Mammary epithelial cell (primary cell): ENCODE measurements at regions not wholly inside any gene's neighbourhood (a gene's known extent, or its start where the extent isn't known, plus 50 kb on each side); places are given as distances from the start of the nearest gene placed in this dataset.

ENCODE experiments used
- EZH2 ChIP-seq: IDR thresholded peaks from 2 replicates; pipeline ENCODE4 v1.6.1; 2012; ENCODE audit warnings: low read length, inconsistent platforms, borderline replicate concordance
- TF ChIP-seq, protein P1 (sequence below), 2 donors: IDR thresholded peaks in 1 of 2; conservative IDR thresholded peaks in 1 of 2; 2 replicates each; pipeline ENCODE4 v1.5.1; 2011 to 2012; ENCODE audit warnings: inconsistent platforms in 2 of 2, low read length in 2 of 2, mild to moderate bottlenecking in 2 of 2, control low read depth in 1 of 2, low read depth in 1 of 2; ENCODE audit not compliant: insufficient read depth in 1 of 2; ENCODE audit errors: extremely low read depth in 1 of 2

DNA sequence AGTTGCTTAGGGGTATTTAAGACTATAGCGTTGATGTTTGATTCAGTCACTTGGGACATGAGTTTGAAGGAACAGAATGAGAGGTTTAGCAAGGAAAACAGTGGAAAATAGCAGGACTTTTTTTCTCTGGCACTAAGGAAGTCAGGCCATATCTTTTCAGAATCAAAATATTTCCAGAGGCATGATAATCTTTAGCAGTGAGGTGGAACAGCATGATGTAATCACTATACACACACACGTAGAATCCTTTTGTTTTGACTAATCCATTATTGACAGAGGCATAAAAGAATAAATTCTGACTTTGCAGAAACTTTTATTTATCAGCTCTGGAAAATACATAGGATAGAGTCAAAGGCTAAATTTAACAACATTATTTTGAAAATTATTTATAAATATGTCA lies 174.1 kb downstream of the ZPLD1 start:
- TF ChIP-seq, protein P1, sequence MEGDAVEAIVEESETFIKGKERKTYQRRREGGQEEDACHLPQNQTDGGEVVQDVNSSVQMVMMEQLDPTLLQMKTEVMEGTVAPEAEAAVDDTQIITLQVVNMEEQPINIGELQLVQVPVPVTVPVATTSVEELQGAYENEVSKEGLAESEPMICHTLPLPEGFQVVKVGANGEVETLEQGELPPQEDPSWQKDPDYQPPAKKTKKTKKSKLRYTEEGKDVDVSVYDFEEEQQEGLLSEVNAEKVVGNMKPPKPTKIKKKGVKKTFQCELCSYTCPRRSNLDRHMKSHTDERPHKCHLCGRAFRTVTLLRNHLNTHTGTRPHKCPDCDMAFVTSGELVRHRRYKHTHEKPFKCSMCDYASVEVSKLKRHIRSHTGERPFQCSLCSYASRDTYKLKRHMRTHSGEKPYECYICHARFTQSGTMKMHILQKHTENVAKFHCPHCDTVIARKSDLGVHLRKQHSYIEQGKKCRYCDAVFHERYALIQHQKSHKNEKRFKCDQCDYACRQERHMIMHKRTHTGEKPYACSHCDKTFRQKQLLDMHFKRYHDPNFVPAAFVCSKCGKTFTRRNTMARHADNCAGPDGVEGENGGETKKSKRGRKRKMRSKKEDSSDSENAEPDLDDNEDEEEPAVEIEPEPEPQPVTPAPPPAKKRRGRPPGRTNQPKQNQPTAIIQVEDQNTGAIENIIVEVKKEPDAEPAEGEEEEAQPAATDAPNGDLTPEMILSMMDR (conservative IDR thresholded peaks at IDR 0.05 in 1 of 2, IDR thresholded peaks at IDR 0.05 in 1 of 2; ENCODE audit: extremely low read depth in 1 of 2, insufficient read depth in 1 of 2, low read depth in 1 of 2, low read length in 2 of 2) = no peak
- TF ChIP-seq EZH2 = no peak
